Smooth muscle cell (in vitro differentiated cells): ENCODE measurements at regions not wholly inside any gene's neighbourhood (a gene's known extent, or its start where the extent isn't known, plus 50 kb on each side); places are given as distances from the start of the nearest gene placed in this dataset.

Experiments used
- DNase-seq: peaks from one replicate; lab custom pipeline; 2025; ENCODE audit not compliant: unreplicated experiment; lab: John Stamatoyannopoulos, UW
- H2AFZ ChIP-seq: fragments of 200-600 bp; sonication (generic); 2 replicates; pipeline ENCODE4 v1.6.0; 2016; ENCODE audit warnings: antibody characterized with exemption, low read depth, mild to moderate bottlenecking
- H3F3A ChIP-seq: fragments of 200-600 bp; sonication (generic); 2 replicates; pipeline ENCODE4 v1.6.0; 2017; ENCODE audit warnings: antibody characterized with exemption, low read depth
- H3K27ac ChIP-seq: fragments of 200-600 bp; sonication (generic); 2 replicates; pipeline ENCODE4 v1.5.1; 2016; ENCODE audit warnings: low read depth, mild to moderate bottlenecking
- H3K27me3 ChIP-seq: fragments of 200-600 bp; sonication (generic); 2 replicates; pipeline ENCODE4 v1.6.1; 2016; ENCODE audit warnings: low read depth, mild to moderate bottlenecking
- H3K36me3 ChIP-seq: fragments of 200-600 bp; sonication (generic); 2 replicates; pipeline ENCODE4 v1.5.1; 2016; ENCODE audit warnings: low read depth
- H3K4me1 ChIP-seq: fragments of 200-600 bp; sonication (generic); 2 replicates; pipeline ENCODE4 v1.5.1; 2016; ENCODE audit warnings: low read depth
- H3K4me2 ChIP-seq: fragments of 200-600 bp; sonication (generic); 2 replicates; pipeline ENCODE4 v1.6.0; 2016; ENCODE audit warnings: mild to moderate bottlenecking
- H3K4me3 ChIP-seq: fragments of 200-600 bp; sonication (generic); 2 replicates; pipeline ENCODE4 v1.5.1; 2016; ENCODE audit warnings: mild to moderate bottlenecking
- H3K79me2 ChIP-seq: fragments of 200-600 bp; sonication (generic); 2 replicates; pipeline ENCODE4 v1.6.0; 2016; ENCODE audit warnings: low read depth, mild to moderate bottlenecking
- H3K9ac ChIP-seq: fragments of 200-600 bp; sonication (generic); 2 replicates; pipeline ENCODE4 v1.6.0; 2016; ENCODE audit warnings: low read depth
- H3K9me3 ChIP-seq: fragments of 200-600 bp; sonication (generic); replicated peaks from 2 replicates; pipeline ENCODE4 v1.5.1; 2016; ENCODE audit warnings: low read depth
- H4K20me1 ChIP-seq: fragments of 200-600 bp; sonication (generic); 2 replicates; pipeline ENCODE4 v1.6.0; 2016; ENCODE audit warnings: low read depth
- WGBS: methylation state at CpG from one replicate; pipeline ENCODE4 v1.1.7; 2016; ENCODE audit warnings: low lambda C conversion rate; 5-methylcytosine and 5-hydroxymethylcytosine counted together
- TF ChIP-seq, protein P1 (sequence below): fragments of 200-600 bp; sonication (generic); IDR thresholded peaks from 2 replicates; pipeline ENCODE4 v1.5.1; 2017; ENCODE audit warnings: borderline replicate concordance, mild to moderate bottlenecking, antibody characterized with exemption; ENCODE audit not compliant: insufficient read depth, poor library complexity, severe bottlenecking

- no peak overlapping the region for H3K9ac ChIP-seq
- H3K79me2 ChIP-seq: no peaks in the 10 kb centered on the region
- H4K20me1 ChIP-seq: no peaks in the 10 kb centered on the region
- DNase-seq: no peak
- H3K4me2 ChIP-seq: no peak overlapping the region
- no peaks in the 10 kb centered on the region for H3K36me3 ChIP-seq
- TF ChIP-seq, protein P1, sequence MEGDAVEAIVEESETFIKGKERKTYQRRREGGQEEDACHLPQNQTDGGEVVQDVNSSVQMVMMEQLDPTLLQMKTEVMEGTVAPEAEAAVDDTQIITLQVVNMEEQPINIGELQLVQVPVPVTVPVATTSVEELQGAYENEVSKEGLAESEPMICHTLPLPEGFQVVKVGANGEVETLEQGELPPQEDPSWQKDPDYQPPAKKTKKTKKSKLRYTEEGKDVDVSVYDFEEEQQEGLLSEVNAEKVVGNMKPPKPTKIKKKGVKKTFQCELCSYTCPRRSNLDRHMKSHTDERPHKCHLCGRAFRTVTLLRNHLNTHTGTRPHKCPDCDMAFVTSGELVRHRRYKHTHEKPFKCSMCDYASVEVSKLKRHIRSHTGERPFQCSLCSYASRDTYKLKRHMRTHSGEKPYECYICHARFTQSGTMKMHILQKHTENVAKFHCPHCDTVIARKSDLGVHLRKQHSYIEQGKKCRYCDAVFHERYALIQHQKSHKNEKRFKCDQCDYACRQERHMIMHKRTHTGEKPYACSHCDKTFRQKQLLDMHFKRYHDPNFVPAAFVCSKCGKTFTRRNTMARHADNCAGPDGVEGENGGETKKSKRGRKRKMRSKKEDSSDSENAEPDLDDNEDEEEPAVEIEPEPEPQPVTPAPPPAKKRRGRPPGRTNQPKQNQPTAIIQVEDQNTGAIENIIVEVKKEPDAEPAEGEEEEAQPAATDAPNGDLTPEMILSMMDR: no peak
- H3K9me3 ChIP-seq: no peaks in the 10 kb centered on the region
- no peaks in the 10 kb centered on the region for H3F3A ChIP-seq
- H3K4me3 ChIP-seq: no peak overlapping the region
- H2AFZ ChIP-seq: no peak overlapping the region
- peaks cover 30% of the 10 kb centered on the region for H3K4me1 ChIP-seq
- H3K27me3 ChIP-seq: no peaks in the 10 kb centered on the region
- WGBS: 55% methylated on average over 3 of the region's 3 CpGs
- H3K27ac ChIP-seq: no peak overlapping the region
Measured at GRCh38 chr11:8331767-8332166, 68.1 kb upstream of the LMO1 start.

DNA sequence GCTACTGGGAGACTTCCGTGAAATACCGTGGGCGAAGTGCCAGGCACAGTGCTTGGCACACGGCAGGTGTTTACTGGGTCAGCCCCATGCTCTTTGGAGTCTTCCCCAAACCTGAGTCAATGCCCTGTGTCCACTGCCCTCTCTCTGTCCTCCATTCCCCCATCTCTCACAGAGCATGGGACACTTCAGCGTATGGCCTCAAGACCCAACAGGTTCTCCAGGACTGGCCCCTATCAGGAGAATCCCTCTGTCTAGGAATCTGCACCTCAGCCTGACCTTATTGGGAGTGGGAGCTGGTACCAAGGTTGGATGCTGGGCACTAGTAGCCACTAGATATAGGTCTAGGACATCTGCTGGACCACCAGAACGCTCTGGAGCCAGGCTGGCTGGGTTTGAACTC is 67.2 kb upstream of the LMO1 start:
- 95% methylated on average over 6 of the region's 6 CpGs for WGBS
- Histone ChIP-seq H2AFZ (no peak overlapping the region), H3K4me2 (no peak overlapping the region), H3K9ac (no peak overlapping the region), H3K36me3 (no peaks in the 10 kb centered on the region), H3K79me2 (no peaks in the 10 kb centered on the region), H3K27me3 (no peaks in the 10 kb centered on the region), H3K27ac (no peak overlapping the region), H3K4me1 (peaks cover 30% of the 10 kb centered on the region), H4K20me1 (no peaks in the 10 kb centered on the region), H3K4me3 (no peak overlapping the region), H3F3A (no peaks in the 10 kb centered on the region), H3K9me3 (no peaks in the 10 kb centered on the region)
- DNase-seq: no peak
- TF ChIP-seq, protein P1: no peak

GRCh38 chr11:8330404-8330803 is 66.7 kb upstream of the LMO1 start:
- Histone ChIP-seq H3K4me2 (no peak overlapping the region), H3K79me2 (no peaks in the 10 kb centered on the region), H3K27me3 (no peaks in the 10 kb centered on the region), H3F3A (no peaks in the 10 kb centered on the region), H3K4me1 (peaks cover 30% of the 10 kb centered on the region), H3K9ac (no peak overlapping the region), H3K27ac (no peak overlapping the region), H3K36me3 (no peaks in the 10 kb centered on the region), H3K9me3 (no peaks in the 10 kb centered on the region), H4K20me1 (no peaks in the 10 kb centered on the region), H2AFZ (no peak overlapping the region), H3K4me3 (no peak overlapping the region)
- no peak for DNase-seq
- TF ChIP-seq, protein P1: no peak
- WGBS: 94% methylated on average over 3 of the region's 10 CpGs

DNA sequence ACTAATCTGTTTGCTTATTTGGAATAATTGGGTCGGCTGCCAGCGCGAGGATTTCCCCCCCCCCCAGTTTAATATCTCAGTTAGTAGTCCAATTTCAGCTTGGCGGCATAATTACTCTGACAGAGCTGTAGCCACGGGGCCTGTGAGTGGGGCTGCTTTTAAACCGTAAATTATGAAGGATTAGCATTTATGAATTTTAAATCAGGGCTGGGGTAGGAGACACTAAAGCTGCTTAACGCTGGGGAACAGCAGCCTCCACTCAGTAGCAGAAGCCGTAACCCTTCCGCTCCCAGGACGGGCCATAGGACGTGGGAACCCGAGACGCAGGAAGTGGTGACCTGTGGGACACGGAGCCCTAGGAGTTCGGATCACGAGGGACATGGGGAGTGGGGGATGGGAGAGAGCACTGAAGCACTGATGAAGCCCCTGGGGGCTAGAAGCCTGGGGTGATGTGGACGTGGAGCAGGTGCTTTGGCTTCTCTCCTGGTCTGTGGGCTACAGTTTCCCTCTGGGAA is 66.2 kb upstream of the LMO1 start:
- TF ChIP-seq, protein P1: no peak
- Histone ChIP-seq H3K27ac (no peak overlapping the region), H3K9ac (no peak overlapping the region), H3K27me3 (no peaks in the 10 kb centered on the region), H3K79me2 (no peaks in the 10 kb centered on the region), H3F3A (no peaks in the 10 kb centered on the region), H3K9me3 (no peaks in the 10 kb centered on the region), H3K4me2 (no peak overlapping the region), H3K4me1 (peaks cover 30% of the 10 kb centered on the region), H2AFZ (no peak overlapping the region), H3K4me3 (no peak overlapping the region), H3K36me3 (no peaks in the 10 kb centered on the region), H4K20me1 (no peaks in the 10 kb centered on the region)
- no peak for DNase-seq
- 58% methylated on average over 17 of the region's 17 CpGs for WGBS
